PC-3 (cell line): ENCODE measurements at regions not wholly inside any gene's neighbourhood (a gene's known extent, or its start where the extent isn't known, plus 50 kb on each side); places are given as distances from the start of the nearest gene placed in this dataset.
"Not testable (repeated sequence)": the region's sequence is repeated elsewhere in the genome, so short reads cannot be mapped to it uniquely, and the experiment has no call there.

Source experiments
- ATAC-seq: fragments of 200-7000 bp; cut with Tn5 transposase; 2 replicates; pipeline ENCODE4 v1.9.1; 2020; ENCODE audit warnings: mild to moderate bottlenecking, moderate library complexity
- BruUV-seq: library from RNA; stranded (reverse); fragments of 400-500 nt; replicated peaks from 2 replicates; lab custom pipeline; 2021; lab: Mats Ljungman, UMichigan
- CTCF ChIA-PET: fragments of 300-600 bp; sonication (Branson Sonifier 250); formaldehyde crosslinking; loops from one replicate; lab custom pipeline; 2022; ENCODE audit warnings: antibody characterized with exemption; lab: Charles Lee
- POLR2A ChIA-PET: fragments of 300-600 bp; sonication (Branson Sonifier 250); formaldehyde crosslinking; loops from one replicate; lab custom pipeline; 2022; ENCODE audit warnings: antibody characterized with exemption; ENCODE audit not compliant: unreplicated experiment; lab: Charles Lee
- DNase-seq: peaks from one replicate; pipeline ENCODE4 v3.0.0-alpha.2; 2015
- H2AFZ ChIP-seq: fragments of 300-600 bp; sonication (generic); 2 replicates; pipeline ENCODE4 v1.6.0; 2016; ENCODE audit warnings: antibody characterized with exemption, low read length
- H3F3A ChIP-seq: fragments of 300-600 bp; sonication (generic); one replicate; pipeline ENCODE4 v1.6.0; 2017; ENCODE audit warnings: antibody characterized with exemption, low read length, control low read depth, mild to moderate bottlenecking; ENCODE audit not compliant: unreplicated experiment
- H3K27ac ChIP-seq: fragments of 300-600 bp; sonication (generic); 2 replicates; pipeline ENCODE4 v1.5.1; 2016; ENCODE audit warnings: mild to moderate bottlenecking, low read length
- H3K27me3 ChIP-seq: fragments of 300-600 bp; sonication (generic); 2 replicates; pipeline ENCODE4 v1.6.1; 2016; ENCODE audit warnings: low read length, mixed read lengths
- H3K36me3 ChIP-seq: fragments of 300-600 bp; sonication (generic); 2 replicates; pipeline ENCODE4 v1.6.1; 2016; ENCODE audit warnings: low read depth, mixed run types, low read length, mixed read lengths
- H3K4me1 ChIP-seq: fragments of 300-600 bp; sonication (generic); 2 replicates; pipeline ENCODE4 v1.5.1; 2016; ENCODE audit warnings: low read length; ENCODE audit not compliant: insufficient read depth
- H3K4me2 ChIP-seq: fragments of 300-600 bp; sonication (generic); 2 replicates; pipeline ENCODE4 v1.6.0; 2016; ENCODE audit warnings: low read length
- H3K4me3 ChIP-seq: fragments of 300-600 bp; sonication (generic); 2 replicates; pipeline ENCODE4 v1.5.1; 2016; ENCODE audit warnings: mild to moderate bottlenecking, low read length, mixed read lengths
- H3K79me2 ChIP-seq: fragments of 300-600 bp; sonication (generic); 2 replicates; pipeline ENCODE4 v1.6.1; 2017; ENCODE audit warnings: low read length, mixed read lengths
- H3K9ac ChIP-seq: fragments of 300-600 bp; sonication (generic); 2 replicates; pipeline ENCODE4 v1.6.0; 2016; ENCODE audit warnings: mild to moderate bottlenecking, low read length
- H3K9me2 ChIP-seq: fragments of 300-600 bp; sonication (generic); replicated peaks from 2 replicates; pipeline ENCODE4 v1.6.1; 2016; ENCODE audit warnings: mixed run types, low read length, mixed read lengths
- H3K9me3 ChIP-seq: fragments of 300-600 bp; sonication (generic); 2 replicates; pipeline ENCODE4 v1.6.1; 2016; ENCODE audit warnings: low read length, mixed read lengths
- H4K20me1 ChIP-seq: fragments of 300-600 bp; sonication (generic); 2 replicates; pipeline ENCODE4 v1.6.1; 2016; ENCODE audit warnings: low read length, mixed read lengths
- EZH2 ChIP-seq: fragments of 300-600 bp; sonication (generic); IDR thresholded peaks from one replicate; pipeline ENCODE4 v1.6.1; 2017; ENCODE audit warnings: antibody characterized with exemption, mild to moderate bottlenecking, low read length; ENCODE audit not compliant: unreplicated experiment
- EZH2phosphoT487 ChIP-seq: fragments of 300-600 bp; sonication (generic); IDR thresholded peaks from 2 replicates; pipeline ENCODE4 v1.6.1; 2018; ENCODE audit warnings: mild to moderate bottlenecking, antibody characterized with exemption, low read length, borderline replicate concordance
- intact Hi-C: fragments of 100-400 bp; cut with micrococcal nuclease; formaldehyde crosslinking; loops from 2 replicates; pipeline ENCODE4 v1.9.0; 2023
- TF ChIP-seq, protein P1 (sequence below): fragments of 300-600 bp; sonication (generic); conservative IDR thresholded peaks from 2 replicates; pipeline ENCODE4 v1.5.1; 2017; ENCODE audit warnings: antibody characterized with exemption, low read depth, mild to moderate bottlenecking, low read length

GRCh38 chrX:121389976-121390714, 342.7 kb downstream of the GLUD2 start:
- no peaks in the 10 kb centered on the region for H3K27me3 ChIP-seq
- H3K9me2 ChIP-seq = no peaks in the 10 kb centered on the region
- H4K20me1 ChIP-seq = no peaks in the 10 kb centered on the region
- CTCF ChIA-PET = no interaction called here
- no peaks in the 10 kb centered on the region for H3K79me2 ChIP-seq
- intact Hi-C loops = no loop called here
- H3K9me3 ChIP-seq = no peaks in the 10 kb centered on the region
- TF ChIP-seq EZH2phosphoT487 (no peak), EZH2 (no peak)
- TF ChIP-seq, protein P1, sequence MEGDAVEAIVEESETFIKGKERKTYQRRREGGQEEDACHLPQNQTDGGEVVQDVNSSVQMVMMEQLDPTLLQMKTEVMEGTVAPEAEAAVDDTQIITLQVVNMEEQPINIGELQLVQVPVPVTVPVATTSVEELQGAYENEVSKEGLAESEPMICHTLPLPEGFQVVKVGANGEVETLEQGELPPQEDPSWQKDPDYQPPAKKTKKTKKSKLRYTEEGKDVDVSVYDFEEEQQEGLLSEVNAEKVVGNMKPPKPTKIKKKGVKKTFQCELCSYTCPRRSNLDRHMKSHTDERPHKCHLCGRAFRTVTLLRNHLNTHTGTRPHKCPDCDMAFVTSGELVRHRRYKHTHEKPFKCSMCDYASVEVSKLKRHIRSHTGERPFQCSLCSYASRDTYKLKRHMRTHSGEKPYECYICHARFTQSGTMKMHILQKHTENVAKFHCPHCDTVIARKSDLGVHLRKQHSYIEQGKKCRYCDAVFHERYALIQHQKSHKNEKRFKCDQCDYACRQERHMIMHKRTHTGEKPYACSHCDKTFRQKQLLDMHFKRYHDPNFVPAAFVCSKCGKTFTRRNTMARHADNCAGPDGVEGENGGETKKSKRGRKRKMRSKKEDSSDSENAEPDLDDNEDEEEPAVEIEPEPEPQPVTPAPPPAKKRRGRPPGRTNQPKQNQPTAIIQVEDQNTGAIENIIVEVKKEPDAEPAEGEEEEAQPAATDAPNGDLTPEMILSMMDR = no peak
- ATAC-seq (peak; percentile 66), DNase-seq (peak; percentile 67)
- no peaks in the 10 kb centered on the region for H3F3A ChIP-seq
- POLR2A ChIA-PET = interaction anchor here (0.6 kb wide), 1 partner anchor 393 kb away, joined by 7 read pairs; no protein-coding TSS in a partner anchor
- H2AFZ ChIP-seq = no peak overlapping the region
- H3K9ac ChIP-seq = no peak overlapping the region
- no peak overlapping the region for H3K4me2 ChIP-seq
- H3K36me3 ChIP-seq = no peaks in the 10 kb centered on the region
- H3K27ac ChIP-seq = no peak overlapping the region
- no TSS peak for BruUV-seq
- H3K4me1 ChIP-seq = peaks cover 11% of the 10 kb centered on the region
- no peak overlapping the region for H3K4me3 ChIP-seq

GRCh38 chrX:121405826-121406225, 358.4 kb downstream of the GLUD2 start:
- H3K27ac ChIP-seq = no peak overlapping the region
- H3K27me3 ChIP-seq = no peaks in the 10 kb centered on the region
- H3K4me2 ChIP-seq = no peak overlapping the region
- H3F3A ChIP-seq = no peaks in the 10 kb centered on the region
- ChIA-PET CTCF (no interaction called here), POLR2A (no interaction called here)
- ATAC-seq (no peak), DNase-seq (no peak)
- H3K9ac ChIP-seq = no peak overlapping the region
- BruUV-seq = no TSS peak
- TF ChIP-seq EZH2 (no peak), EZH2phosphoT487 (no peak)
- TF ChIP-seq, protein P1 = no peak
- H3K9me2 ChIP-seq = no peaks in the 10 kb centered on the region
- H3K4me3 ChIP-seq = no peak overlapping the region
- no peaks in the 10 kb centered on the region for H4K20me1 ChIP-seq
- no peaks in the 10 kb centered on the region for H3K4me1 ChIP-seq
- H2AFZ ChIP-seq = no peak overlapping the region
- H3K36me3 ChIP-seq = no peaks in the 10 kb centered on the region
- no peaks in the 10 kb centered on the region for H3K9me3 ChIP-seq
- no peaks in the 10 kb centered on the region for H3K79me2 ChIP-seq
- intact Hi-C loops = no loop called here

DNA sequence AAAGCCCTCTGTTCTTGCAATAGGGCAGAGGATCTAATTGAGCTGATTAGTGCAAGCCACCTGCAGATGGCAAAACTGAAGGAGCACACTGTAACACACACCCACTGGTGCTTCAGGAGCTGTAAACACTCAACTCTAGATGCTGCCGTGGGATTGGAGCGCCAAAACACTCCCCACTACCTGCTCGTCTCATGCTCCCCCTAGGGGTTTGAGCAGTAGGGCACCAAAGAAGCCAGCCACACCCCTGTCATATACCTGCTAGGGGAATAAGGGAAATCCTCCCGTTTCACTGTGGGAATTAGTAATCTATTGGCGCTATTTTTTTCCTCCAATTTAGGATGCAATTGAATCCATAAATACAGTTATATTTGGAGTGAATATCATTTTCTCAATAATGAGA, 360.2 kb downstream of the GLUD2 start:
- H3K9ac ChIP-seq = no peak overlapping the region
- H4K20me1 ChIP-seq = no peaks in the 10 kb centered on the region
- H3K4me2 ChIP-seq = no peak overlapping the region
- H3K4me1 ChIP-seq = no peaks in the 10 kb centered on the region
- DNase-seq = no peak
- ChIA-PET CTCF (no interaction called here), POLR2A (no interaction called here)
- H3K27ac ChIP-seq = no peak overlapping the region
- TF ChIP-seq, protein P1 = peak; percentile 32; the same call in 1 of the 2 replicates
- TF ChIP-seq EZH2 (no peak), EZH2phosphoT487 (no peak)
- H3K27me3 ChIP-seq = no peaks in the 10 kb centered on the region
- H3F3A ChIP-seq = no peaks in the 10 kb centered on the region
- intact Hi-C loops = no loop called here
- no peaks in the 10 kb centered on the region for H3K9me3 ChIP-seq
- no peaks in the 10 kb centered on the region for H3K79me2 ChIP-seq
- no peak overlapping the region for H3K4me3 ChIP-seq
- no peaks in the 10 kb centered on the region for H3K9me2 ChIP-seq
- no TSS peak for BruUV-seq
- no peak overlapping the region for H2AFZ ChIP-seq
- no peaks in the 10 kb centered on the region for H3K36me3 ChIP-seq
- no peak for ATAC-seq

DNA sequence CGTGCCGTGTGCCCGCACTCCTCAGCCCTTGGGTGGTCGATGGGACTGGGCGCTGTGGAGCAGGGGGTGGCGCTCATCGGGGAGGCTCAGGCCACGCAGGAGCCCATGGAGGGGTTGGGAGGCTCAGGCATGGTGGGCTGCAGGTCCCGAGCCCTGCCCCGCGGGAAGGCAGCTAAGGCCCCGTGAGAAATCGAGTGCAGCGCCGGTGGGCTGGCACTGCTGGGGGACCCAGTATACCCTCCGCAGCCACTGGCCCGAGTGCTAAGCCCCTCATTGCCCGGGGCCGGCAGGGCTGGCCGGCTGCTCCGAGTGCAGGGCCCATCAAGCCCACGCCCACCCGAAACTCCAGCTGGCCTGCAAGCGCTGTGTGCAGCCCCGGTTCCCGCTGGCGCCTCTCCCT, 384.1 kb downstream of the GLUD2 start:
- CTCF ChIA-PET, H3K4me2 ChIP-seq, H3K79me2 ChIP-seq, H3K27me3 ChIP-seq, POLR2A ChIA-PET, H2AFZ ChIP-seq, BruUV-seq, H3K27ac ChIP-seq, H3K4me1 ChIP-seq, H3K36me3 ChIP-seq, H3K4me3 ChIP-seq, H3K9me2 ChIP-seq, ATAC-seq, H4K20me1 ChIP-seq, H3F3A ChIP-seq, intact Hi-C loops, DNase-seq, H3K9me3 ChIP-seq, H3K9ac ChIP-seq: not testable (repeated sequence)
